ENCODE measurements at regions not wholly inside any gene's neighbourhood (a gene's known extent, or its start where the extent isn't known, plus 50 kb on each side); places are given as distances from the start of the nearest gene placed in this dataset.

- intact Hi-C loops (cut with micrococcal nuclease), result no loop called here
- WGBS (ENCODE audit: insufficient coverage), result 90% methylated on average over 8 of the region's 8 CpGs
- DNase-seq (no peak), ATAC-seq (no peak)
- no peaks in the 10 kb centered on the region for H3K27me3 Mint-ChIP-seq (ENCODE audit: low read depth in 2 of 2)
- no peaks in the 10 kb centered on the region for H3K27me3 ChIP-seq (ENCODE audit: control insufficient read depth, insufficient read depth, low read length)
- H3K27ac Mint-ChIP-seq, result no peak overlapping the region
- H3K9me3 ChIP-seq (ENCODE audit: control insufficient read depth, insufficient read depth, low read length), result peaks cover 7% of the 10 kb centered on the region
- no peaks in the 10 kb centered on the region for H3K36me3 Mint-ChIP-seq
- no peak for TF ChIP-seq CTCF (IDR thresholded peaks at IDR 0.05)
- no peaks in the 10 kb centered on the region for H3K4me1 ChIP-seq (ENCODE audit: control insufficient read depth, insufficient read depth, low read length)
- no peaks in the 10 kb centered on the region for H3K36me3 ChIP-seq (ENCODE audit: control insufficient read depth, insufficient read depth, low read length)
- no peak overlapping the region for H3K4me3 Mint-ChIP-seq
- H3K9me3 Mint-ChIP-seq, result peaks cover 14 to 24% of the 10 kb centered on the region in 2 donors
- no peak overlapping the region for H3K4me3 ChIP-seq (ENCODE audit: low read length)
- no peak overlapping the region for H3K27ac ChIP-seq (ENCODE audit: low read length)
- H3K4me1 Mint-ChIP-seq, result no peaks in the 10 kb centered on the region
These were observed 913.9 kb upstream of the AUTS2 start for GRCh38 chr7:68684246-68684839.

DNA sequence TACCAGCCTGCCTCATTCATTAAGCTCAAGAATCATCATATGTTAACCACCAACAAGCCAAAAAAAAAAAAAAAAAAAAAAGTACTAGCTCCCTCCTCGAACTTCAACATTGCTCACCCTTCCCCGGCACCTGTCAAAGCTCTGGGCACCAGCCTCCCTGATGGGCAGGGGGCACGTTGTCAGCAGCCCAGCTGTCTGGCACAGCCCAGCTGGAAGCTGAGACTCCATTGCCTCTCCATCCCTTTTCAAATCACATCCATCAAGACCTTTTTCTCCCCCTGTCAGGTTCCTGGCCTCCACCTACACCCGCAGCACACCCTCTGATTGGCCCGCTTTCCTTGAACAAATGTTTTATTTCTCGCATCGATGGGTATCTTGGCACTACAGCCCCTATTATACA, 913.3 kb upstream of the AUTS2 start:
- Histone ChIP-seq H3K4me3 (ENCODE audit: low read length) (no peak overlapping the region), H3K27ac (ENCODE audit: low read length) (no peak overlapping the region), H3K9me3 (ENCODE audit: control insufficient read depth, insufficient read depth, low read length) (peaks cover 9% of the 10 kb centered on the region), H3K4me1 (ENCODE audit: control insufficient read depth, insufficient read depth, low read length) (no peaks in the 10 kb centered on the region), H3K36me3 (ENCODE audit: control insufficient read depth, insufficient read depth, low read length) (no peaks in the 10 kb centered on the region), H3K27me3 (ENCODE audit: control insufficient read depth, insufficient read depth, low read length) (no peaks in the 10 kb centered on the region)
- intact Hi-C loops (cut with micrococcal nuclease), result no loop called here
- 85% methylated on average over 7 of the region's 7 CpGs for WGBS (ENCODE audit: insufficient coverage)
- TF ChIP-seq CTCF (IDR thresholded peaks at IDR 0.05), result no peak
- H3K36me3 Mint-ChIP-seq, result no peaks in the 10 kb centered on the region
- H3K4me3 Mint-ChIP-seq, result no peak overlapping the region
- H3K9me3 Mint-ChIP-seq, result peaks cover 11 to 22% of the 10 kb centered on the region in 2 donors
- no peak for ATAC-seq
- no peaks in the 10 kb centered on the region for H3K4me1 Mint-ChIP-seq
- no peak overlapping the region for H3K27ac Mint-ChIP-seq
- DNase-seq, result no peak
- H3K27me3 Mint-ChIP-seq (ENCODE audit: low read depth in 2 of 2), result no peaks in the 10 kb centered on the region

- WGBS (ENCODE audit: insufficient coverage), result 62% methylated on average over 8 of the region's 8 CpGs
- Histone ChIP-seq H3K27me3 (ENCODE audit: control insufficient read depth, insufficient read depth, low read length) (no peaks in the 10 kb centered on the region), H3K27ac (ENCODE audit: low read length) (no peak overlapping the region), H3K9me3 (ENCODE audit: control insufficient read depth, insufficient read depth, low read length) (peaks cover 12% of the 10 kb centered on the region), H3K4me1 (ENCODE audit: control insufficient read depth, insufficient read depth, low read length) (no peaks in the 10 kb centered on the region), H3K36me3 (ENCODE audit: control insufficient read depth, insufficient read depth, low read length) (no peaks in the 10 kb centered on the region), H3K4me3 (ENCODE audit: low read length) (no peak overlapping the region)
- TF ChIP-seq CTCF (IDR thresholded peaks at IDR 0.05), result no peak
- H3K36me3 Mint-ChIP-seq, result no peaks in the 10 kb centered on the region
- DNase-seq (no peak), ATAC-seq (no peak)
- no peak overlapping the region for H3K27ac Mint-ChIP-seq
- H3K4me3 Mint-ChIP-seq, result no peak overlapping the region
- H3K4me1 Mint-ChIP-seq, result no peaks in the 10 kb centered on the region
- H3K27me3 Mint-ChIP-seq (ENCODE audit: low read depth in 2 of 2), result no peaks in the 10 kb centered on the region
- H3K9me3 Mint-ChIP-seq, result peaks cover 16 to 21% of the 10 kb centered on the region in 2 donors
- intact Hi-C loops (cut with micrococcal nuclease), result no loop called here
These were observed 909.7 kb upstream of the AUTS2 start for GRCh38 chr7:68688416-68689086.

GRCh38 chr7:68689087-68689433, 909.2 kb upstream of the AUTS2 start:
- DNase-seq (no peak), ATAC-seq (no peak)
- no peaks in the 10 kb centered on the region for H3K36me3 ChIP-seq (ENCODE audit: control insufficient read depth, insufficient read depth, low read length)
- H3K4me3 Mint-ChIP-seq, result no peak overlapping the region
- no peaks in the 10 kb centered on the region for H3K27me3 Mint-ChIP-seq (ENCODE audit: low read depth in 2 of 2)
- no peak overlapping the region for H3K27ac ChIP-seq (ENCODE audit: low read length)
- H3K36me3 Mint-ChIP-seq, result no peaks in the 10 kb centered on the region
- TF ChIP-seq CTCF (IDR thresholded peaks at IDR 0.05), result no peak
- H3K9me3 ChIP-seq (ENCODE audit: control insufficient read depth, insufficient read depth, low read length), result peaks cover 12% of the 10 kb centered on the region
- H3K9me3 Mint-ChIP-seq, result peaks cover 16 to 19% of the 10 kb centered on the region in 2 donors
- WGBS (ENCODE audit: insufficient coverage), result 79% methylated on average over 5 of the region's 5 CpGs
- H3K4me1 Mint-ChIP-seq, result no peaks in the 10 kb centered on the region
- H3K27ac Mint-ChIP-seq, result no peak overlapping the region
- no peaks in the 10 kb centered on the region for H3K4me1 ChIP-seq (ENCODE audit: control insufficient read depth, insufficient read depth, low read length)
- no peaks in the 10 kb centered on the region for H3K27me3 ChIP-seq (ENCODE audit: control insufficient read depth, insufficient read depth, low read length)
- H3K4me3 ChIP-seq (ENCODE audit: low read length), result no peak overlapping the region
- intact Hi-C loops (cut with micrococcal nuclease), result no loop called here

All from natural killer cell (primary cell).